ENCODE measurements at regions not wholly inside any gene's neighbourhood (a gene's known extent, or its start where the extent isn't known, plus 50 kb on each side); places are given as distances from the start of the nearest gene placed in this dataset.

- DNase-seq (ENCODE audit: low read depth, low spot score) = no peak
Observed at GRCh38 chr4:8922481-8922880, 50.8 kb upstream of the HMX1 start.

- no peak for DNase-seq (ENCODE audit: low read depth, low spot score)
Observed at GRCh38 chr4:8921465-8921864, 49.8 kb upstream of the HMX1 start.
